ENCODE measurements at regions not wholly inside any gene's neighbourhood (a gene's known extent, or its start where the extent isn't known, plus 50 kb on each side); places are given as distances from the start of the nearest gene placed in this dataset.

GRCh38 chr12:84290168-84290567, 622.4 kb downstream of the SLC6A15 start:
- H3K9me3 Mint-ChIP-seq (ENCODE audit: unreplicated experiment), result no peaks in the 10 kb centered on the region
- H3K4me1 Mint-ChIP-seq (ENCODE audit: low read depth, unreplicated experiment), result no peaks in the 10 kb centered on the region
- no peak for DNase-seq
- H3K27ac Mint-ChIP-seq (ENCODE audit: unreplicated experiment), result no peak overlapping the region
- TF ChIP-seq CTCF (IDR thresholded peaks at IDR 0.05; ENCODE audit: partially characterized antibody, unreplicated experiment), result no peak
- no peak overlapping the region for H3K4me3 Mint-ChIP-seq (ENCODE audit: unreplicated experiment)
- no peaks in the 10 kb centered on the region for H3K27me3 Mint-ChIP-seq (ENCODE audit: unreplicated experiment)
- no peaks in the 10 kb centered on the region for H3K36me3 Mint-ChIP-seq (ENCODE audit: unreplicated experiment)

GRCh38 chr12:84277986-84278385, 634.6 kb downstream of the SLC6A15 start:
- H3K9me3 Mint-ChIP-seq (ENCODE audit: unreplicated experiment), result no peaks in the 10 kb centered on the region
- no peaks in the 10 kb centered on the region for H3K4me1 Mint-ChIP-seq (ENCODE audit: low read depth, unreplicated experiment)
- no peak for DNase-seq
- no peak overlapping the region for H3K27ac Mint-ChIP-seq (ENCODE audit: unreplicated experiment)
- TF ChIP-seq CTCF (IDR thresholded peaks at IDR 0.05; ENCODE audit: partially characterized antibody, unreplicated experiment), result no peak
- H3K27me3 Mint-ChIP-seq (ENCODE audit: unreplicated experiment), result no peaks in the 10 kb centered on the region
- no peak overlapping the region for H3K4me3 Mint-ChIP-seq (ENCODE audit: unreplicated experiment)
- H3K36me3 Mint-ChIP-seq (ENCODE audit: unreplicated experiment), result no peaks in the 10 kb centered on the region

GRCh38 chr12:84276215-84276614, 636.4 kb downstream of the SLC6A15 start:
- no peak for TF ChIP-seq CTCF (IDR thresholded peaks at IDR 0.05; ENCODE audit: partially characterized antibody, unreplicated experiment)
- no peak for DNase-seq
- H3K27ac Mint-ChIP-seq (ENCODE audit: unreplicated experiment), result no peak overlapping the region
- H3K9me3 Mint-ChIP-seq (ENCODE audit: unreplicated experiment), result no peaks in the 10 kb centered on the region
- no peaks in the 10 kb centered on the region for H3K4me1 Mint-ChIP-seq (ENCODE audit: low read depth, unreplicated experiment)
- H3K36me3 Mint-ChIP-seq (ENCODE audit: unreplicated experiment), result no peaks in the 10 kb centered on the region
- no peaks in the 10 kb centered on the region for H3K27me3 Mint-ChIP-seq (ENCODE audit: unreplicated experiment)
- H3K4me3 Mint-ChIP-seq (ENCODE audit: unreplicated experiment), result no peak overlapping the region

GRCh38 chr12:84272324-84272723, 640.3 kb downstream of the SLC6A15 start:
- no peaks in the 10 kb centered on the region for H3K27me3 Mint-ChIP-seq (ENCODE audit: unreplicated experiment)
- H3K27ac Mint-ChIP-seq (ENCODE audit: unreplicated experiment), result no peak overlapping the region
- no peak overlapping the region for H3K4me3 Mint-ChIP-seq (ENCODE audit: unreplicated experiment)
- no peak for TF ChIP-seq CTCF (IDR thresholded peaks at IDR 0.05; ENCODE audit: partially characterized antibody, unreplicated experiment)
- no peak for DNase-seq
- no peaks in the 10 kb centered on the region for H3K9me3 Mint-ChIP-seq (ENCODE audit: unreplicated experiment)
- no peaks in the 10 kb centered on the region for H3K36me3 Mint-ChIP-seq (ENCODE audit: unreplicated experiment)
- no peaks in the 10 kb centered on the region for H3K4me1 Mint-ChIP-seq (ENCODE audit: low read depth, unreplicated experiment)

GRCh38 chr12:84270470-84271140, 642.0 kb downstream of the SLC6A15 start:
- DNase-seq, result no peak
- Mint-ChIP-seq H3K27ac (ENCODE audit: unreplicated experiment) (no peak overlapping the region), H3K36me3 (ENCODE audit: unreplicated experiment) (no peaks in the 10 kb centered on the region), H3K27me3 (ENCODE audit: unreplicated experiment) (no peaks in the 10 kb centered on the region), H3K9me3 (ENCODE audit: unreplicated experiment) (no peaks in the 10 kb centered on the region), H3K4me3 (ENCODE audit: unreplicated experiment) (no peak overlapping the region), H3K4me1 (ENCODE audit: low read depth, unreplicated experiment) (no peaks in the 10 kb centered on the region)
- no peak for TF ChIP-seq CTCF (IDR thresholded peaks at IDR 0.05; ENCODE audit: partially characterized antibody, unreplicated experiment)

Measured in glutamatergic neuron (in vitro differentiated cells).